ENCODE measurements at regions not wholly inside any gene's neighbourhood (a gene's known extent, or its start where the extent isn't known, plus 50 kb on each side); places are given as distances from the start of the nearest gene placed in this dataset.
A peak's percentile ranks its signal among the peaks of the same experiment; 100 is the strongest.

DNA sequence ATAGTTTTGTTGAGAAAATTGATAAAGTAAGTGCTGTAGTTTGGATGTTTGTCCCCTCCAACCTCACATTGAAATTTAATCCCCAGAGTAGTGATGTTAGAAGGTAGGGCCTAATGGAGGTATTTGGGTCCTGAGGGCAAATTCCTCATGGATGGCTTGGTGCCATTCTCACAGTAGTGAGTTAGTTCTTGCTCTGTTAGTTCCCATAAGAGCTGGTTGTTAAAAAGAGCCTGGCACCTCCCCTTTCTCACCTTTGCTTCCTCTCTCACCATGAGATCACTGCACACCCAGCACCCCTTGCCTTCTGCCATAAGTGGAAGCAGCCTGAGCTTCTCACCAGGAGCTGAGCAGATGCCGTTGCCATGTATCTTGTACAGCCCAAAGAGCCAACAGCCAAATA is 354.8 kb upstream of the NFIA start:
- WGBS = 81% methylated on average over 1 of the region's 1 CpG
- H3K4me3 ChIP-seq (ENCODE audit: low read length) = no peak overlapping the region
- DNase-seq = no peak
- intact Hi-C loops (cut with DNase I) = no loop called here
- H3K9me3 ChIP-seq (ENCODE audit: control insufficient read depth, low read length) = no peaks in the 10 kb centered on the region
- no peak overlapping the region for H3K27ac ChIP-seq (ENCODE audit: low read length)
- no peak for ATAC-seq
- no peaks in the 10 kb centered on the region for H3K4me1 ChIP-seq (ENCODE audit: control insufficient read depth, insufficient read depth, low read length)
- no peaks in the 10 kb centered on the region for H3K27me3 ChIP-seq (ENCODE audit: control insufficient read depth, insufficient read depth)

DNA sequence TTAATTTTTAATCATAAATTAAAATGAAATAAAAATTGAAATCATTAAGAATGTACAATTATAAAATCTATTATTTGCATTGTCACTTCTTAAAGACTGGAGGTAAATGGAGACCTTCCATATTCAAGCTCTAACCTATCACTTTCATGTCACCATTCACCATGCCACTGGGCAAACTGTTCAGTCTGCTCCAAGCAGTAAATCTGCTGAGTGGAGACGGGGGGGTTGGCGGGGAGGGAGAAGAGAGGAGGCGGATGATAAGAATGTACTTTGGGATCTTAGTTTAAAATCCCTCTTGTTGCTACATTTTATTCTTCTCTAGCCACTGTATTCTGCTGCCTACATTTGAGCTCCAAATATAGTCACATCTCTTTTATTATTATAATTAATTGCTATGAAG is 365.9 kb upstream of the NFIA start:
- no peak overlapping the region for H3K4me3 ChIP-seq (ENCODE audit: low read length)
- H3K4me1 ChIP-seq (ENCODE audit: control insufficient read depth, insufficient read depth, low read length) = no peaks in the 10 kb centered on the region
- no peak overlapping the region for H3K27ac ChIP-seq (ENCODE audit: low read length)
- no peaks in the 10 kb centered on the region for H3K27me3 ChIP-seq (ENCODE audit: control insufficient read depth, insufficient read depth)
- 61% methylated on average over 3 of the region's 3 CpGs for WGBS
- ATAC-seq = peak in 1 of 2 donors; percentile 52
- H3K9me3 ChIP-seq (ENCODE audit: control insufficient read depth, low read length) = no peaks in the 10 kb centered on the region
- intact Hi-C loops (cut with DNase I) = no loop called here
- peak in 1 of 3 donors; percentile 36 for DNase-seq

GRCh38 chr1:60715970-60716369 is 366.4 kb upstream of the NFIA start:
- Histone ChIP-seq H3K9me3 (ENCODE audit: control insufficient read depth, low read length) (no peaks in the 10 kb centered on the region), H3K27ac (ENCODE audit: low read length) (no peak overlapping the region), H3K27me3 (ENCODE audit: control insufficient read depth, insufficient read depth) (no peaks in the 10 kb centered on the region), H3K4me3 (ENCODE audit: low read length) (no peak overlapping the region), H3K4me1 (ENCODE audit: control insufficient read depth, insufficient read depth, low read length) (no peaks in the 10 kb centered on the region)
- DNase-seq (no peak), ATAC-seq (no peak)
- intact Hi-C loops (cut with DNase I) = no loop called here

DNA sequence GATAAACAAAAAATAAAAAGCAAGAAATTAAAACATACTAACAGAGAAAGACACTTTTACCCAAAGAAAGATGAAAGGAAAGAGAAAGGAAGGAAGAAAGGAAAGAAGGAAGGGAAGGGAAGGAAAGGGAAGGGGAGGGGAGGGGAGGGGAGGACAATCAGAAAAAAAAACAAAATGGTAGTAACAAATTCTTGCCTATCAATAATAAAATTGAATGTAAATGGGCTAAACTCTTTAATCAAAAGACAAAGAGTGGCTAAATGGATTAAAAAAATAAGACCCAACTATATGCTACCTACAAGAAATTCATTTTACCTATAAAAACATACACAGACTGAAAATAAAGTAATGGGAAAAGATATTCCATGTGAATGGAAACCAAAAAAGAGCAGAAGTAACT is 372.9 kb upstream of the NFIA start:
- DNase-seq (no peak), ATAC-seq (no peak)
- Histone ChIP-seq H3K4me1 (ENCODE audit: control insufficient read depth, insufficient read depth, low read length) (no peaks in the 10 kb centered on the region), H3K27ac (ENCODE audit: low read length) (no peak overlapping the region), H3K9me3 (ENCODE audit: control insufficient read depth, low read length) (no peaks in the 10 kb centered on the region), H3K27me3 (ENCODE audit: control insufficient read depth, insufficient read depth) (no peaks in the 10 kb centered on the region), H3K4me3 (ENCODE audit: low read length) (no peak overlapping the region)
- intact Hi-C loops (cut with DNase I) = no loop called here

DNA sequence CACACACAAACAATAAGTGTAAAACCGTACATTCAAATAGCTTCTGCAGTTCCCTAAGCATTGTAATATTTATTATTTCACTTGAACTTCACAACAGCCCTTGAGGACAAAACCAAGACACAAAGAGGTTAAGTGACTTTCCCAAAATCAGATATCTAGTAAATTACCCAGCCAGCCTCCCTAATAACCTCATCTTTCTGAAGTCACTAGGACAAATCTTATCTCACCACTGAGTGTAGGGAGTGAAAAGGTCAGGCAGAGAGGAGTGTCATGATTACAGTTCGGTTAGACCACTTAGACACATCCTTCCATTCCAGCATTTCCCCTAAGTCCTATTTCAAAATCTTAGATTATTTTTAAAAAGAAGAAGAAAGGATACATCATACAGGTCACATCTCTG is 377.3 kb upstream of the NFIA start:
- WGBS = 45% methylated on average over 2 of the region's 2 CpGs
- DNase-seq (no peak), ATAC-seq (peak in 1 of 2 donors; percentile 57)
- Histone ChIP-seq H3K27ac (ENCODE audit: low read length) (no peak overlapping the region), H3K4me1 (ENCODE audit: control insufficient read depth, insufficient read depth, low read length) (no peaks in the 10 kb centered on the region), H3K27me3 (ENCODE audit: control insufficient read depth, insufficient read depth) (no peaks in the 10 kb centered on the region), H3K9me3 (ENCODE audit: control insufficient read depth, low read length) (no peaks in the 10 kb centered on the region), H3K4me3 (ENCODE audit: low read length) (no peak overlapping the region)
- intact Hi-C loops (cut with DNase I) = no loop called here

GRCh38 chr1:60703155-60703554 is 379.2 kb upstream of the NFIA start:
- Histone ChIP-seq H3K27ac (ENCODE audit: low read length) (no peak overlapping the region), H3K4me1 (ENCODE audit: control insufficient read depth, insufficient read depth, low read length) (no peaks in the 10 kb centered on the region), H3K27me3 (ENCODE audit: control insufficient read depth, insufficient read depth) (no peaks in the 10 kb centered on the region), H3K9me3 (ENCODE audit: control insufficient read depth, low read length) (no peaks in the 10 kb centered on the region), H3K4me3 (ENCODE audit: low read length) (no peak overlapping the region)
- ATAC-seq (no peak), DNase-seq (no peak)
- intact Hi-C loops (cut with DNase I) = no loop called here

DNA sequence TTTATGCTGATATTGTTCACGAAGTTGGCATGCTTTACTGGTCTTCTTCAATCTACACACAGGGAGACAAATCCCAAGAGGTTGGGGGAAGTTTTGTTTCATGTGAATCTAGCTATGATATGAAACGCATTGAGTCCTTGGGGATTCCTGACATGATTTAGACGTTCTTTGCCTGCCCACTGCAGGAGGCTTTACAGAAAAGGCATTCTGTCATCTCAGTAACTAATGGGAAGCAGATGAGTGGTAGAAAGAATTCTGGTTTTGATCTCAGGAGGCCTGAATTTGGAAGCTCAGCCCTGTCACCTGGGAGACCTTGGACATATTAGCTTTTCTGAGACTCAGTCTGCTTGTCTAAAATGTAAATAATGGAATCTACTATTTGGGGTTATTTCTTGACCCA is 383.0 kb upstream of the NFIA start:
- Histone ChIP-seq H3K4me1 (ENCODE audit: control insufficient read depth, insufficient read depth, low read length) (no peaks in the 10 kb centered on the region), H3K27ac (ENCODE audit: low read length) (no peak overlapping the region), H3K27me3 (ENCODE audit: control insufficient read depth, insufficient read depth) (no peaks in the 10 kb centered on the region), H3K4me3 (ENCODE audit: low read length) (no peak overlapping the region), H3K9me3 (ENCODE audit: control insufficient read depth, low read length) (no peaks in the 10 kb centered on the region)
- DNase-seq (no peak), ATAC-seq (no peak)
- WGBS = 38% methylated on average over 3 of the region's 3 CpGs
- intact Hi-C loops (cut with DNase I) = no loop called here

DNA sequence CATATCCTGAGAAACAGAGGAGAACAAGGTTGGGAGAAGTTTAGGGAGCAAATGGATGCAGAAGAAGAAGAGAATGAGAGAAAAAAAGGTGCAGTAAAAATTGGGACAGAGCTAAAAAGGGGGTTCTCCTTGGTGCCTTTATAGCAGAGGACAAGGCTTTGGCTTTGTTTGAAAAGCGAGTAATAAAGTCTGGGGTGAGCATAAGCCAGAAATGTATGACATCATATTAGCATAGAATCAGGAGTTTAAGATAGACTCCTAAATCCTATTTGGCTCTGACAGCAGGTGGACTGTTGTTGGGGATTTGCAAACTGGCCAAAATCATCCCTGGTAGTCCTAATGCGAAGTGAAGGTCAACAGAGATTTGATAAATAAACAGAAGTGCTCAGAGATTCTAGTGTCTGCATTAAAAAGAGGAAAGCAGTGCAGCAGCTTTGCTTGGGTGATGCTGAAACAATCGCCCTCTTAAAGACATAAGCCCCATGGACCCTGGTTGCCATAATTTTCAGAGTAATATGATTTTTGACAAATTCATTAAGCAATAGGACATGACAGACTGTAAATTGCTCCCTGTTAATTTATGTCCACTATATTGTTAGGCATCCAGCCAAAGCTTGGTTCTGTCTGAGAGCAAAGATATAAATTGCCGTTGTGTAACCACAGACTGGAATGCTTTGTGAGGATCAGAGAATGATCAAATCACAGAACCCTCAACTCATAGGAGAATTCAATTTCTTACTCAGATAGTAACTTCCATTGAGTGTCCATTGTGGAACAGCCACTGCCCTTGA is 385.0 kb upstream of the NFIA start:
- no peaks in the 10 kb centered on the region for H3K27me3 ChIP-seq (ENCODE audit: control insufficient read depth, insufficient read depth)
- no peak for ATAC-seq
- no peak overlapping the region for H3K27ac ChIP-seq (ENCODE audit: low read length)
- 38% methylated on average over 4 of the region's 4 CpGs for WGBS
- no peaks in the 10 kb centered on the region for H3K9me3 ChIP-seq (ENCODE audit: control insufficient read depth, low read length)
- intact Hi-C loops (cut with DNase I) = no loop called here
- no peaks in the 10 kb centered on the region for H3K4me1 ChIP-seq (ENCODE audit: control insufficient read depth, insufficient read depth, low read length)
- no peak overlapping the region for H3K4me3 ChIP-seq (ENCODE audit: low read length)
- no peak for DNase-seq

DNA sequence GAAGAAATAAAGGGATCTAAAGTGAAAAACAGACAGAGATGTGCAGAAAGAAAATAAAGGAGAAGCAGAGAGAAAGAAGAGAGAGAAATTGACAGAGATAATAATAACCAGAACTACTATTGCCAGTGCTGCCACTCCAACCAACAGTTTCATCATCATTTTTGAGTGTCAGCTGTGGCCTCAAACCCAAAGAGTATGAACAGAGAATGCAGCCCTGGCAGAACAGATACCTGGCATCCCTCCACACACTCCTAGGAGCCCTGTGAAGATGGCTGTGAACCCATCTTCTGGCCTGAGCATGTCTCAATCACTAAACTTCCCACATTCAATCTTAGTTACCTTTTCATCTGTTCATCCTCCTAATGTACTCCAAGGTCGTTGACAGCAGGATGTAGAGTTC is 385.8 kb upstream of the NFIA start:
- no peak overlapping the region for H3K27ac ChIP-seq (ENCODE audit: low read length)
- ATAC-seq = peak in 1 of 2 donors; percentile 30

DNA sequence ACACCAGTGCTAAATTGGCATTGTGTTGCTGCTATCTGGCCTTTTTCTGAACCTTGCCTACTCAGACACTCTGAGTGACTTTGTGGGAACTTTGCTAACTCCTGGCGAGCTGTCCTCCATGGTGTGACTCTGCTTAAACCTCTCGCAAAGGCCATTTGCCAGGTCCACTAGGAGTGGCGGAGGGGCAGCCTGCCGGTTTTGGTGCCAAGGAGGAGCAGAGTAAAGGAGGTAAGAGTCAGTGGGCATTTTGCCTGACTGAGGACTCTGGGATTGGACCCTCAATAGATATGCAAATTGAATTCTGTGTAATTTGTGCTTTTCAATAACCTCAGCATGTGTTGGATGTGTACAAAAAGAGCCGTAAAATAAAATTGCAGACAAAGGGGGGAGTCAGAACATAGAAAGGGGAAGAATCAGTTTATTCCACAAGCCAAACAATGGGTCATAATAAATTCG is 386.6 kb upstream of the NFIA start:
- DNase-seq (peak; percentile 48 to 73 (median 72)), ATAC-seq (peak; percentile 95 to 96)
- intact Hi-C loops (cut with DNase I) = no loop called here
- Histone ChIP-seq H3K4me3 (ENCODE audit: low read length) (no peak overlapping the region), H3K4me1 (ENCODE audit: control insufficient read depth, insufficient read depth, low read length) (no peaks in the 10 kb centered on the region), H3K9me3 (ENCODE audit: control insufficient read depth, low read length) (no peaks in the 10 kb centered on the region), H3K27me3 (ENCODE audit: control insufficient read depth, insufficient read depth) (no peaks in the 10 kb centered on the region), H3K27ac (ENCODE audit: low read length) (peak overlapping the region; percentile 10)
- 70% methylated on average over 6 of the region's 6 CpGs for WGBS

More for the DNA sequence above, 385.8 kb upstream of the NFIA start:
- no peaks in the 10 kb centered on the region for H3K27me3 ChIP-seq (ENCODE audit: control insufficient read depth, insufficient read depth)
- H3K9me3 ChIP-seq (ENCODE audit: control insufficient read depth, low read length) = no peaks in the 10 kb centered on the region
- H3K4me3 ChIP-seq (ENCODE audit: low read length) = no peak overlapping the region
- intact Hi-C loops (cut with DNase I) = no loop called here
- WGBS = 88% methylated on average over 1 of the region's 1 CpG
- DNase-seq = no peak
- no peaks in the 10 kb centered on the region for H3K4me1 ChIP-seq (ENCODE audit: control insufficient read depth, insufficient read depth, low read length)

DNA sequence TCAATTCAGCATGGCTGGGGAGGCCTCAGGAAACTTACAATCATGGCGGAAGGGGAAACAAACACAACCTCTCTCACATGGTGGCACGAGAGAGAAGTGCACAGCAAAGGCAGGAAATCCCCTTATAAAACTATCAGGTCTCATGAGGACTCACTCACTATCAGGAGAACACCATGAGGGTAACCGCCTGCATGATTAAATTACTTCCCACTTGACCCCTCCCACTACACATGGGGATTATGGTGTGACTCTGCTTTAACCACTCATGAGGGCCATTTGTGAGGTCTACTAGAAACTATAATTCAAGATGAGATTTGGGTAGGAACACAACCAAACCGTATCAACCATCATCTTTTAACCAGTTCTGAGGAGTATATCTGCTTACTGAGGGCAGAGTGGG is 387.4 kb upstream of the NFIA start:
- Histone ChIP-seq H3K27ac (ENCODE audit: low read length) (peak overlapping the region; percentile 50), H3K9me3 (ENCODE audit: control insufficient read depth, low read length) (no peaks in the 10 kb centered on the region), H3K4me3 (ENCODE audit: low read length) (no peak overlapping the region), H3K4me1 (ENCODE audit: control insufficient read depth, insufficient read depth, low read length) (no peaks in the 10 kb centered on the region), H3K27me3 (ENCODE audit: control insufficient read depth, insufficient read depth) (no peaks in the 10 kb centered on the region)
- peak; percentile 48 to 64 for ATAC-seq
- intact Hi-C loops (cut with DNase I) = no loop called here
- no peak for DNase-seq
- WGBS = 64% methylated on average over 4 of the region's 4 CpGs

DNA sequence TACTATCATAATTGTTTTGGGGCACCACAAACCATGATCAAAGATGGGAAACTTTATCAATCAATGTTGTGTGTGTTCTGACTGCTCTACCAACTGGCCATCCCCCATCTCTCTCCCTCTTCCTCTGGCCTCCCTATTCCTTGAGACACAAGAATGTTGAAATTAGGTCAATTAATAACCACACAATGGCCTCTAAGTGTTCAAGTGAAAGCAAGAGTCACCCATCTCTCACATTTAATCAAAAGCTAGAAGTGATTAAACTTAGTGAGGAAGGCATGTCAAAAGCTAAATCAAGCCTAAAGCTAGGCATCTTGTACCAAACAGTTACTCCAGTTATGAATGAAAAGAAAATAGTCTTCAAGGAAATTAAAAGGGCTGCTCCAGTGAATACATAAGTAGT is 390.3 kb upstream of the NFIA start:
- H3K9me3 ChIP-seq (ENCODE audit: control insufficient read depth, low read length) = no peaks in the 10 kb centered on the region
- no peak overlapping the region for H3K27ac ChIP-seq (ENCODE audit: low read length)
- no peak overlapping the region for H3K4me3 ChIP-seq (ENCODE audit: low read length)
- DNase-seq (no peak), ATAC-seq (no peak)
- no peaks in the 10 kb centered on the region for H3K27me3 ChIP-seq (ENCODE audit: control insufficient read depth, insufficient read depth)
- intact Hi-C loops (cut with DNase I) = no loop called here
- H3K4me1 ChIP-seq (ENCODE audit: control insufficient read depth, insufficient read depth, low read length) = no peaks in the 10 kb centered on the region
